AG08396 (cell line): ENCODE measurements at regions not wholly inside any gene's neighbourhood (a gene's known extent, or its start where the extent isn't known, plus 50 kb on each side); places are given as distances from the start of the nearest gene placed in this dataset.
A peak's percentile ranks its signal among the peaks of the same experiment; 100 is the strongest.

Experiments used
- DNase-seq: peaks from one replicate; pipeline ENCODE4 v3.0.0; 2012; ENCODE audit warnings: low spot score, mixed read lengths

DNA sequence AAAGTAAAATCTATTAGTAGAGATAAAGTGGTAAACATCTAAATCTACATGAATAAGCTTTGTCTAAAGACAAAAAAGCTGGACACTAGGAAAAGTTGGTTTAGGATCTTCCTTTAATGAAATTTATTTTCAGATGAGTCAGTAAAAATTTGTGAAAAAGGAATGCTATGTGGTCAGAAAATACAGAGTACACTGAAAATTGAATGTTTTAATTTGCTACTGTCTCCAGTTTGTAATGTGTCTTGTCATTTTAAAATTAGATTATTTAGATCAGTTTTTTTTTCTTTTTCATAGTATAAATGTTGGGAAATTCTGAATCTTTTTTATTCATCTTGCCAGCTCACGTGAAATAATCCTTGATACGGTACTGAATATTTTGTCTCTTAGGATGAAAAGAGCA lies 56.9 kb downstream of the SLITRK6 start:
- no peak for DNase-seq

DNA sequence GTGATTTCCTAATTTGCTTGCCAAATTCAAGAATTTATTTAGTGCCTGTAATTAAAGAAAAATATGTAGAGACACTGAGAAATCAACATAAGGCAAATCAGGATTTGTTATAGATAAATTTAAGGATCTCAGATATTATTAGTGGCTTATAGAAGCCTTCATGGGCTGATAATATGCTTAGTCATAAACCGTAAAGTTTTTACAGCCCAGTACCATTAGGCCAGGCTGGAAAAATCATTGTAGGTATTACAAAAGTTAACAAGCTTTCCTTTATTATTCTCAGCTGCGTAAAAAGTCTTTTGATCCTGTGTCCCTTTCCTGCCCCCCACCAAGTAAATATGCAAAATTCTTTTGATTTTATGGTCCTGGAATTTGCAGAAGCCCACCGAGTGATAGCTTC lies 58.2 kb downstream of the SLITRK6 start:
- no peak for DNase-seq

DNA sequence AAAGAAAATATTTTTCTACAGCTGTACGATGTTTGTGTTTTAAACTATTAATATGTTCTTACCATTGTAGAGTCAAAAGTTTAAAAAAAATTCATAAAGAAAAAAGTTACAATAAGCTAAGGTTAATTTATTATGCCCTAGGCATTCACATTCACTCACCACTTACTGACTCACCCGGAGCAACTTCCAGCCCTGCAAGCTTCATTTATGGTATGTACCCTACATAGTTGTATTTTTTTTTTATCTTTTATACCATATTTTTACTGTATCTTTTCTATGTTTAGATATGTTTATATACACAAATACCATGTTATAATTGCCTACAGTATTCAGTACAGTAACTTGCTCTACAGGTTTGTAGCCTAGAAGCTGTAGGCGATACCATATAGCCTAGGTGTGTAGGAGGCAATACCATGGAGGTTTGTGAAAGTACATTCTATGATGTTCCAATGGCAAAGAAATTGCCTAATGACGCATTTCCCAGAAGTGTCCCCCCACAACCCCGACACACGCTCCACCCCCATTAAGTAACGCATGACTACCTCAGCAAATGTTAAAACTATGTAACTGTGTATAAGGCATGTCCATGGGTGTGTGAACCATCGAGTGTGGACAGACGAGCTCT lies 60.4 kb downstream of the SLITRK6 start:
- no peak for DNase-seq

DNA sequence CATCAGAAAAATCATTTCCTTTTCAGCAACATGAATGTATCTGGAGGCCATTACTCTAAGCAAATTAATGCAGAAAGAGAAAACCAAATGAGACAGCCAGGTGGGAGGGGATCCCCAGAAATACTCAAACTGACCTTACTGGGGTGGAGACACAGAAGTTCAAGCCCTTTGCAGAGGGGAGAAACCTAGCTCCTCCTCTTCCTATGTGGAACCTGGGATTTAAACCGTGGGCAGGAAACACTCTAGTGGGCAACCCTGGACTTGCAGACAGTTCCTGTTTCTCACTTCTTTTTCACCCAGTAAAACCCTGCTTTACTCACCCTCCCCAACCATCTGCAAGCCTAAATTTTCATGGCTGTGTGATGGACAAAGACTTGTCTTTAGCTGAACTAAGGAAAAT lies 61.3 kb downstream of the SLITRK6 start:
- DNase-seq, result no peak

DNA sequence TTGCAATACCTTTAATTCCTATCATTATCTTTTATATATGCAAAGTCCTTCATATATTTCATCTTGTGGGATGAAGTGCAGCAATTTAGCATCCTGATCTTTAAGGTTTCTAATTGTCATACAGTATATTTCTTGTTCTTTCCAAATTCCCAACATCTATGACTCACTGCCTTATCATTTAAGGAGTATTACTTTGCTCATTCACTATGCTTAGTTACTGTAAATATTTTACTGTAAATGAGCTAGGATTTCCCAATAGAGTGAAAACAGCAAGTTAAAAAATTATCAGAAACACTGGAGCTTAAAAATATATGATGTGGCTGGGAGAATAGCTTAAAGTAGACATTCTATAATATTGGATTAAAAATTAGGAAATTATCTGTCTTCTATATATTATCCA lies 69.9 kb downstream of the SLITRK6 start:
- DNase-seq, result peak; percentile 3

DNA sequence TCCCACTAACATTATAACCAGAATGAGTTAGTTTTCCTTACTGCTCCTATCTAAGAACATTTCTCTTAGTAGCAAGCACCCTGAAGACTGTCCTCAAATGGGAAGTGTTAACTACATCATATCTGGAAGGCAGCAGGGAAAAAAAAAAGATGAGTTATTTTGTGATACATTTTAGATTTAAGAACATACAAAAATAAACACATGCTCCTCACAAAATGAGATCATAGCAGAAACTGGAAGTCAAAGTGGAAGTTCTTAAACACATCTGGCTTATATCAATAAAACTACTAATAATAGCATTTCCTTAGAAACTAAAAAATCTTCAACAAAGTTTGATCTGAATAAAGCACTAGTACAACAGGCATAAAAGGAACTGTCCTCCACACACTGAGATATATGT lies 70.4 kb downstream of the SLITRK6 start:
- no peak for DNase-seq

DNA sequence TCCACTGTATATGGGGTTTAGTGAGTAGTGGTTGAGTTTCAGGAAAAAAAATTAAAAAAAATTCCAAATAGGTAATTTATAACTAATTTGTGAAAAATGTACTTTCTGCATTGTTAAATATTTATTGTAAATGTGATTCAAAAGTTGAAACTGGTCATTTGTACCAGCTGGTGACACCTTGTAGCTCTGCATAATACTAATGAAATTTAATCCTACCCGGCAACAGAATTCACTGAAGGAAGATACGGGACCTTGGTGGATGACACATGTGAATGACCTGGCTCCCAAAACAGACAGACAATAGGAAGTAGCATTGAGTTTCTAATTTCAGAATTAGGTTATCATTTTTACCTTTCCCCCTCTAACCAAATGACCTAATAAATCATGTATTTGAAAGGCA lies 73.8 kb downstream of the SLITRK6 start:
- no peak for DNase-seq

DNA sequence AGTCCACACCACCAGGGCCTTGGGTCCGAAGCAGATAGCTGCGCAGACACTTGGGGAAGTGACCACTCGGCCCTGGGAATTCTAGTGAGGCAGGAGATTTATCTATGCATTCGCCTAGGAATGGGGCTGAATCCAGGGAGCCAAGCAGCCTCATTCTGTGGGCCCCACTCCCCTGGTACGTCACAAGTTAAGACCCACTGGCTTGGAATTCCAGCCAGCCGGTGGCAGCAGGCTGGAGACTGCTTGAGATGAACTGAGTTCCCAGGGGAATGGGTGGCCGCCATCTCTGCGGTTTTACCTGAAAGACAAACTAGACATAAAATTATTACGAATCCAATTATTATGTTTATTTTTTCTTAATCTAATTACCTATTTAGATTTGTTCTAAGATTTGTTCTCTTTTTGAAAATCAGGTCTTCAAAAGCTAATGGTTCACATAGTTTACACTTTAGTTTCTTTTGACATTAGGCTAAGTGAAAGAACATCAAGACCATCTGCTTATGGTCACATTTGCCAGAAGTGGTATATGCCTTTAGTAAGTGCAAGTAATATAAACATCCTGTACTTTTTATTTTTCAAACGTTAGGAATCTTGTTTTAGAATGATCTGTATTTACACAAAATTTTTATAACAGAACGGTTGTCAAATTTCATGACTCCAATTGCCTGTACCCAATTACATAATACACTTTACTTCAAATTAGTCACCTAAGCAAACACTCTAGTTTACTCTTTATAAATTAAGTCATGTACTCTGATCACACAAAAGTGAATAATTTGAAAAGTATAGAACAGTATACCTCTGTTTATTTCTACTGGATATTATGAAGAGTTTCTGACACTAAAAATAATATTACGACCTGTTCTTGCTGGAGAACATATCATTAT lies 74.4 kb downstream of the SLITRK6 start:
- DNase-seq, result no peak

DNA sequence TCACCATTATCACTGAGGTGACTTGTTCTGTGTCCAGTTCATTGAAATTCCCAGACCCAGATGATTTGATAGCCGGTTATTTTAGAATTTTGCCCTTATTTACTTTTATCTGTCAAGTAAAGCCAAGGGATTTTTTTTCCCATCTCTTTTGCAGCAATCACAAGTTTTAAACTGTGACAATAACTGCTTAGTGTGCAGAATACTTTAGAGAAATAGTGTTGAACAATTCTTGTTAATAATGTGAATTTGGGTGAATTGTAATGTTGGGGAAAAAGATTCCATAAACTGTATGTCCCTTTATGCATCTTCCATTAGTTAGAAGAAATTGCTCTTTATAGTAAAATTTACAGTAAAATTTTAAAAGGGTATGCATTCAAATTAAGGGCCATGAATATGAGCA lies 79.5 kb downstream of the SLITRK6 start:
- no peak for DNase-seq

DNA sequence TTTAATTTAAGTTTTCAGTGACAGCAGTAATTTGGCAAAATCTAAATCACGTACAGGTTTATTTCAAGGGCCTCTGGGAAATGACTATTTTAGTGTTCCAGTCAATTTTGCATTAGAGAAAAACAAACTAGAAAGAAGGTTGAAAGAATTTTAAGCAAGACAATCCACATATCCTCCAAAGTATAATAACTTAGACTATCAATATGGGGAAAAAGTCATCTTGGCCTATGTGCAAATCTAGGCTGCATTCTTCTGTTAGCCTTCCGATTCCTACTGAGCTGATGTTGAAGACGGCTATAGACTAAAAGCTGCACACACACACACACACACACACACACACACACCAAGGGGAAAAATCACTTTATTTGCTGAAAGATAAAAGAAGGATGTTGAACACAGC lies 81.3 kb downstream of the SLITRK6 start:
- no peak for DNase-seq

DNA sequence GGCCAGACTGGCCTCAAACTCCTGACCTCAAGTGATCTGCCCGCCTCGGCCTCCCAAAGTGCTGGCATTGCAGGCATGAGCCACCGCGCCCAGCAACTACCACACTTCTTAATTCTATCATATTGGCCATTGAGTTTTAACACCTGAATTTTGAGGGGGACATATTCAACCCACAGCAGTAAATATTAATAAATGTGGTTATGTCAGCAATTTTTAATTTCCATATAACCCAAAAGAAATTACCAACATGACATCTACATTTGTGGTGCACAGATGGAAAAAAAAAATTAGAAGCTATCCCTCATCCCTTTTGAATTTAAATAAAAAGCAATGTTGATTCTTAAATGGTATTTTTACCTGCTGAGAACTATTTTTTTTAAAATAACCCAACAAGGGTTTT lies 88.7 kb downstream of the SLITRK6 start:
- DNase-seq, result no peak

DNA sequence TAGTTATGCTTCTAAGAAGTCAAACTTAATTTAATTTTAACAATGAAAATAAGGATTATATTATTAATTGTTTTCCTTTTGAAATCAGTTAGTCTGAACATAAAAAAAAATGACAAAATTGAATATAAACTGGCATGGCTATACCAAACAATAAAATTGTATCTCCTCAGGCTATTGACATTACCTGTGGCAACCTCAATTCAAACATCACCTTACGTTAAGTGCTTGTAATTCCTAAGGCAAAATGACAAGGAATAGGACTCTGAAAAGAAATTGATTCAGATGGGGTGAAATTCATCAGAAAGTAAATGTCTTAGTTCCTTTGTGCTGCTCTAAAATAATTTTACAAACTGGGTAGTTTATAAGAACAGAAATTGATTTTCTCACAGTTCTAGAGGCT lies 89.5 kb downstream of the SLITRK6 start:
- no peak for DNase-seq

DNA sequence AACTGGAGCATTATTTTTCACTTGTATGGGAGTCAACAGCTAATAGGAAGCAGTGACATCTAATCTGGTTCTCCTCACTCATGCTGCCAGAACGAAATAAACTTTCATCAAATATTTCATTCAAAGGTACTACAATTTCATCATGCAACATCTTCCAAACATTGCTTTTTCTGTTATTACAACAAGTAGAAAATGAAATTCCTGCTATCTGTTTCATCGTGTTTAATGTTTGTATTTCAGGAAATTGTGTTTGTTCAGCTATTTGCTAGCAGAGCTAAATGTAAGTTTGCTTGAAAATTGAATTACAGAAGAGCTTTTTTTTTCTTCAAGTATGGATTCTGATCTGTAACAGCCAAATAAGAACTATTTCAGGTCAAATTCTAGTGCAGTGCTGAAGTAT lies 90.1 kb downstream of the SLITRK6 start:
- DNase-seq, result no peak

DNA sequence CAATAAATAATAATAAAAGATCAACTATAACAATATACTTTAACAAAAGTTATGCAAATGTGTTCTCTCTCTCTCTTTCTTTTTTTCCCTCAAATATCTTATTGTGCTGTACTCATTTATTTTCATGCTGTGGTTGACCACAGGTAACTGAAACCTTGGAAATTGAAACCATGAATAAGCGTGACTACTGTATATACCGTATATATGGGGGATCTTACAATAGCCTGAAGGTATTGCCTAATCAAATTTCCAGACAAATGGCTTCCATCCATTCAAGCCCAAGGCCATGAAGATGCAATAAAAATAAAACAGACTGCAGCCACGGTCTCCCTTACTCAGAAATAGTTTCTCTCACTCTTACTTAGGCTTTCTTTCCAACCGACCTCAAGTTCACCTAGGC lies 98.3 kb downstream of the SLITRK6 start:
- no peak for DNase-seq

DNA sequence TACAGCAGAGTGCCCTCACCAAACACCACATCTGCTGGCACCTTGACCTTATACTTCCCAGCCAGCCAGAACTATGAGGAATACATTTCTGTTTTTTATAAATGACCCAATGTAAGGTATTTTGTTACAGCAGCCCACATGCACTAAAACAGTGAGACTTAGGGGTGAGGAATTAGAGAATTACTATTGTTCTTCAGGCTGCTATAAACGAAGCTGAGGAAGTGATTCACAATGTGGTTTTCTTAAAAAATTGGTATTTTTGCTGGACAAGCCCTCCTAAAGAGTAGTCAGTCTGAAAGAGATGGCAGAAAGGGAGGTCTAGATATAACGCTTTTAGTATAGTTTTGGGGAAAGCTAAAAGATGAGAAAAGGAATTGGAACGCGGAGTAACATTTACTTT lies 101.0 kb downstream of the SLITRK6 start:
- DNase-seq, result no peak

DNA sequence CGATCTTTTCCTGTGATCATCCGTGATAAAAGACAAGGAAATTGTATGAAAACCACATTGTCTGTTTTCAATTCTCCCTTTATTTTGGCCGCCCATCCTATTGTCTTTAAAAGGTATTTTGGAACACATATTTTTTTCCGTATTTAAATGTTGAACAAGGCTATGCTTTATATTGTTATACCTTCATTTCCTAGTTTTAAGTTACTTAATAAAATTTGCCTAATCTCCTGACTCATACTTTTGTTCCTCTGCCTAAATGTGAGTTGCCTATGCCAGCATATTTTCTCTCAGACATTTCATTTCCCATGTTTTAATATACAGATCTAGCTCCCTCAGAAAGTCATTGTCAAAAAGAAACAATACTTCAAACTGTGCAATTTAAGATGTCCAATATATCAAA lies 104.2 kb downstream of the SLITRK6 start:
- DNase-seq, result no peak

DNA sequence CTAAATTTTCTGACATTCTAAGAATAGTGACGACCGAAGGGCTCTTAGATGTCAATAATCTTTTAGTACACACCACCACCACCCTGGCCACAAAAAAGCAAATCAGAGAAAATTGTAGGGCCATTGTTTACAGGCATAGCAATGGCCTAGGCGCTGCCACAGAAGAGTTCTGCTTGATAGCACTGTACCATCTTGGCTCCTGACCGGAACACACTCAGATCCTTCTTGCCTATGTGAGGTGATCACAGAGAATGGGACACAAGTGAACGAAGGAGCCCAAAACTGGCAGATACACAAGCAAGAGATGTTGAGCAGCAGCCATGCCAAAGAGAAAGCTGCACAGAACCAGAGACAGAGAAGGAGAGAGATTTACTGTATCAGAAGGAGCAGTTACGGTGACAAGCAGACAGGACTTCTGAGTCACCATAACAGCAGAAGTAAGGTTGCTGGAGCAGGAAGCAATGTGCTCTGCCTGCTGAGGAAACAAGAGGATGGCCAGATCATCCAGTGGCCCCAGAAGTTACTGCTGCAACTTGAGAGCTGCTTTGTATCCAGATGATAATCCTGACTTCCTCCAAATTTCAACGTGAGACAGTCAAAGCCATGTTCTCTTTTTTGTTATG lies 105.2 kb downstream of the SLITRK6 start:
- peak; percentile 2 for DNase-seq

DNA sequence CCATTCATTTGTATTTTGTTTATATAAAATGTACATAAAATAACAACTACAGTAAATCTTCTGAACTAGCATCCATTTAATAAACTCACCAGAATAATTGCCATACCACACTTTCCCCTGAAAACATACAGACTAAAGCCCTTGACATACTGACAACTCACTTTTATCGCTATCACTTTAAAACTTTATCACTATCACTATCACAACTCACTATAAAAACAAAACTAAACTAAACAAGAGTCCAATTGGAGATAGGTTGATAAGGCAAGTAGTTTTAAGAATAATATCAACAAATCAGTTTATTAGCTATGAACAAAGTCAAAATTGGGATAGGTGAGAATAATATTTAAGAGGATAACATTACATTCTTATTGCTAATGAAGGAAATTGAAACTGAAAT lies 108.9 kb downstream of the SLITRK6 start:
- no peak for DNase-seq

DNA sequence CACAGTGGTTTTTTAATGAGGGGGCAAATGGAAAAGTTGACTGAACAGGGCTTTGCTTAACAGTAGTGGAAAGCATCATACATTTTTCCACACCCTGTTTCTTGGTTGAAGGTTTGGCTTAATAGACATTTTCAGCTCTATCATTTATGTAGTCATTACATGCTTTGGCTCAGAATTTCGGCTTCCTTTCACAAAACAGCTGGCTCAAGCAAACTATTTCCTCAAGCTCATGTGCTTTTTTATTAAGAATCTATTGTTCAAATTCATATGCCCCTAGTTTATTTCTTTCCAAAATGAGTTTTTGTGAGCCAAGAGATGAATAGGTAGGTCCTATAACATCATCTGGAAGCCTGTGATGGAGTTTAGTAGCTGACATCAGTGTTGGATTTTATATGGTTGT lies 113.8 kb downstream of the SLITRK6 start:
- DNase-seq, result no peak

DNA sequence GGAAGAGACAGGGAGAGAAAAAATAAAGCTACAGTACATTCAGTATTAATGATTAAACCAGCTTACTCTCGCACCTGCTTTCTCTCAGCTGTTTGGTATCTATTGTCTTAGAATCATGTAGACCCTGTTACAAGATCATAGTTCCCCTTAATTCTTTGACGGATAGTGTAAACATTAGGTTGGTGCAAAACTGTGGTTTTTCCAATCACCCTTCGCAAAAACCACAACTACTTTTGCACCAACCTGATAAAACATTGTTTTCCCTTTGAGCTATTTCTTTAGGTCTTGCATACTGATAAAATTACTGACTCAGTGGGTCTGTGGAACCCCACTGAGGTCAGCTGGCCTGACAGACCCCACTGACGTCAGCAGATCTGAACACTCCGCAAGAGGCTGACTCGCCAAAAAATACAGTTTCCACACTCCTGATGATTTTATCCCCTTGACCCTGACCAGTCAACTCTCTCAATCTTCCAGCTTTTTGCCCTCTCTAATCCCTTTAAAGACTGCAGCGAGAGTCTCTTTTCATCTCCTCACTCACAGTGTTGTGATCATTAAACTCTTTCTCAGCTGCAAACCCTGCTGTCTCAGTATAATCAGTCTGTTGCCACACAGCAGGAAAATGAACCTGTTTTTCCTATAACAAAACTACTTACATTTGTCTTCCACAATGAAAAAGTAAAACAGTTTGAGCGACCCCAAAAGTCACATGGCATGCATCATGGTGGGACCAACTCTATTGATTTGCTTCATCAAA lies 123.9 kb downstream of the SLITRK6 start:
- DNase-seq, result no peak

DNA sequence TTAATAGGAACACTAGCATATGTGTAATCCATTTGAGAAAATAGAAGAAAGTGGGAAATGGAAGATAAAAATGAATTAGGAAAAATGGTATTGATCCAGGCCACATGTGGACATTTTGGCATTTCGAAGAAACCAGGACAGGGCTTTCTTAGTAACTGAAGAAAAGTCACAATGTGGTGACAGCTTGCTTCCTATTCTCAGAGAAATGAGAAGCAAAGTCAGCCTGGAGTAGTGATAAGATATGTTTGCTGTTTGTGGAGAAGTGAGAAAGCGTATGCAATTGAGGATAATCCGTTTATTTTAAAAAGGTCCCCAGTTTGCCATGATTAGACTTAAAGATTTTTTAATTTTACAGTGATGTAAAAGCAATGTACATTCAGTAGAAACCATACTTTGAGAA lies 127.9 kb downstream of the SLITRK6 start:
- DNase-seq, result no peak

DNA sequence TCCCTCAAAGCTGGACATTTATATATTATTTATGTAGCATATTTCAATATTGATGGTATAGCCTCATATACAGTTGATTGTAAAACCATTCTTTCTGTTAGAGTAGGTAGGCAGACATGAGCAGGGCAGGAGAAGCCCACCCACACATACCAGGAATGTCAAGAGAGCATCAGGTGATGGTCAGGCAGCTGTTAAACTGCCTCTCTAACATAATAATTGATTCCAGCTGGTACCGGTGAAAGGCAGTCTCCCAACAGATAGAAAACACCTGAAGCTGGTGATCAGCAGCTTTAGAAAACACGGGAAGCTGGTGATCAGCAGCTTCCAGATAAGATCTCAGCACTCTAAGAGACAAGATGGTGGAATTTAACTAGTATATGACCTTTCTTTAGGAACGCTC lies 132.9 kb downstream of the SLITRK6 start:
- no peak for DNase-seq

DNA sequence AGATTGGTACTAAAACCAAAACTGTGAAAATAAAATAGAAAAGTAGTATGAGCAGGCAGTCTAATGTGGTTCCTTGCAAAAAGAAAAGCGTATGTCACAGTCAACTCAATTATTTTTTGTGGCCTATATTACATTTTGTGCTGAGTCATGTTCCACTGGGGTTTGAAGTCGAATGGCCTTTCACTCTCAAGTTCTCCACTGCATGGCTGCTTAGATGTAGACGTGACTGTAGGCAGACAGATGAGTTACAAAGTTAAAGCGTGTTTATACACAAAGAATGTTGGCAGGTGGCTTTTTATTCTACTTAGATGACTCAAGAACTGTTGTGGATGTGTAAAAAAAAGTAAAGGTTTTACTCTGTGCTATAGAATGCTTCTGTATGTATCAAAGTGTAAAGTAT lies 133.9 kb downstream of the SLITRK6 start:
- DNase-seq, result peak; percentile 4
